Fibroblast of skin of abdomen (primary cell): ENCODE measurements at regions not wholly inside any gene's neighbourhood (a gene's known extent, or its start where the extent isn't known, plus 50 kb on each side); places are given as distances from the start of the nearest gene placed in this dataset.

ENCODE experiments used
- DNase-seq: peaks from one replicate; pipeline ENCODE4 v3.0.0-alpha.2; 2013

DNA sequence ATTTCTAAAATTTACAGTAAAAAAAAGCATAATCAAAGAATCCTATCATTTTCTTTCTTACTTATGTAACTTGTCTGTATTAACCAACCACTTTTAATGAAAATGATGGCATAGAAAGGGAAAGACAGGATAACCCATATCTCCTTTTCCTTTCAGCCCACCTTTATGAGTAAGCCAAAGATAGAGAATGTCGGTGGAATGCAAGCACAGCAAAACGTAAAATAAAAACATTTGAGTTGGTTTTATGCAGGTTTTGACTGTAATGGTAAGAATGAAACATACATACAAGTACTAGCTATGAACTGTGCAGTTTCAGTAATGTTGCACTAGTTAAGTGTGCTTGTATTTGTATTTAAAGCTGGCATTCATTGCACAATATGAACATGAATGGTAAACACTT lies 360.3 kb downstream of the FOXG1 start:
- DNase-seq, result no peak

DNA sequence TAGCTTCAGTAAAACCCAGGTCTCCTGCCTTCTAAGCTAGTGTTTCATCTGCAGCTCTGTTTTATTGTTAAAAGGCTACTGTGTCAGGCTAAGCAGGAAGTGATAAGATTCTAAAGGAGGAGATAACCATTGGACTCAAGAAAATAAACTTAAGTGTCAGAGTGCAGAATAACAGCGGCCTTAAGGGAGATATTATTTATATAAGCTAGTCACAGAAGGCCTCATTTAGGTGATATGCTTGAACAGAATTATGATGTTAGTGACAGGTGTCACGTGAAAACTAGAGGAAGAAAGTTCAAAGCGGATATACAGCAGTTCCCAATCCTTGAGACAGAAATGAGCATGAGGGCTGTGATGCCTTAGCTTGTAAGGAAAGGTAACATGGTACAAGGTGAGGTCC lies 373.4 kb downstream of the FOXG1 start:
- DNase-seq, result no peak

DNA sequence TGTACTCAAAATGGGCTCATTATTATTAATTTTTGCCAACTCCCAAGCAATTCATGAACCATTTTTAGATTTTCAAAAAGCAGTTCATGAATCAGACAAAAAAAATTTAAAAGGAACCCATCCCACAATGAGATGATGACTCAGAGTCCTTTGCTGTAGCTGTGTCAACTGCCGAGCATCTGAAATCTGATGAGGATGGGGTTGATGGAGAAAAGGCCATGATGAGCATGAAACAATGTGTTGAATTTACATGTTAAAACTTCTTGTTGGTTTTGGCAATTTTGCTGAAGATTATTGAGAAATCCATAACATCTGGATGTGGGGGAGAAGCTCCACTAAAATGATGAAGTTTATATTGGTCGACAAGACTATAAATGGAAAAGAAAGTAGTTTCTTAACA lies 378.0 kb downstream of the FOXG1 start:
- DNase-seq, result peak; percentile 98

DNA sequence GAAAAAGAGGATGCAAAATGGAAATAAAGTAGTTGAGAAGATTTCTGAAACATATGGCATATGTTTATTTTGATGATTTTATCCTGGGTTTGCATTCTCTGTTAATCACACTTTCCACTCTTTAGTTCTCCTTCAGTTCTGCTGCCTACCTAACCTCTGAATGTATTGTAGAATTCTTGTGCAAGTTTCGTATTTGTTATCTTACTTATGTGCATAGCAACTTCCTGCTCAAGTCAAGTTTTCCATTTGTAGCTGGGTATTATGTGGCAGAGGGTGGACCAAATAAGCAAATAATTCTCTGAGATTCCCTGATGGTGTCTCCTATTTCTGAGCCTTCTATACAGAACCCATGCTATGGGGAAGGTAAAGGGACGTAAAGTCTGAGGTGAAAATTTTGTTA lies 381.6 kb downstream of the FOXG1 start:
- DNase-seq, result no peak

DNA sequence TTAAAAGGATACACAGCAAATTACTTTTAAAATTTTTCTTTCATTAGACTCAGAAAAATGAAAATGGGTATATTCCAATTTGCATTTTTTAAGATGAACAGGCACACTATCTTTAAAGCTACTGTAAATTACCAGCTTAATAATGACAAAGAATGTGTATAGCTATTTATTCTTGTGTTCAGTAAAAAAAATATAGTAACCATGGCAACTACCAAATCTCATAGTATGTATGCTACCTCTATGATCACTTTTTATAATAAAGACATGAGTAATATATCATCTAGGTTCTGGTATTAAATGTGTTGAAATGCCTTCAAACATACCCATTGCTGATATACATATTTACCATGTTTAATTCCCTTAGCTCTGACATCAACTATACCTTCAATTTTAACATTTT lies 383.2 kb downstream of the FOXG1 start:
- DNase-seq, result no peak

DNA sequence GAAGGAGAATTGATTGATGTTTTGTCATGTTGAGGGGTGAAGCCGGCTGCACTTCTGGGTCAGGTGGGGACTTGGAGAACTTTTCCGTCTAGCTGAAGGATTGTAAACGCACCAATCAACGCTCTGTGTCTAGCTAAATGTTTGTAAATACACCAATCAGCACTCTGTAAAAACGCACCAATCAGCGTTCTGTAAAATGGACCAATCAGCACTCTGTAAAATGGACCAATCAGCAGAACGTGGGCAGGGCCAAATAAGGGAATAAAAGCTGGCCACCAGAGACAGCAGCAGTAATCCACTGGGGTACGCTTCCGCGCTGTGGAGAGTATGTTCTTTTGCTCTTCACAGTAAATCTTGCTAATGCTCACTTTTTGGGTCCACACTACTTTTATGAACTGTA lies 384.1 kb downstream of the FOXG1 start:
- no peak for DNase-seq

DNA sequence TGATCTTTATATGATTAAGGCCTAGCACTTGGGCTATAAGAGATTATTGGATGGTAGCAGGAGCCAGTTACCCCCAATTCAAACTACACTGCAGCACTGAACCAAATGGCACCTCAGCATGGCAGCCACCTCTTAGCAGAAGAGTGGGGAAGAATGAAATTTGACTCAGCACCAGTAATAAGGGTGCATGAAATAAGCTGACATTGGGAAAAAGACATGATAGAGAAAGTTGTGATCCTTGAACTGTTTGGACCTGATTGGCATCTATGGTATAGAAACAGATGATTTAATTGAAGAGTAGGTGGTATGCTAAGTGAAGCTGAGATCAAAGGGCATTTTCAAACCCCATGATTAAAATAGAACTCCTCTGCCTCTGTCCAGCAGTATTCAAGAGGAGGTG lies 389.5 kb downstream of the FOXG1 start:
- DNase-seq, result no peak

DNA sequence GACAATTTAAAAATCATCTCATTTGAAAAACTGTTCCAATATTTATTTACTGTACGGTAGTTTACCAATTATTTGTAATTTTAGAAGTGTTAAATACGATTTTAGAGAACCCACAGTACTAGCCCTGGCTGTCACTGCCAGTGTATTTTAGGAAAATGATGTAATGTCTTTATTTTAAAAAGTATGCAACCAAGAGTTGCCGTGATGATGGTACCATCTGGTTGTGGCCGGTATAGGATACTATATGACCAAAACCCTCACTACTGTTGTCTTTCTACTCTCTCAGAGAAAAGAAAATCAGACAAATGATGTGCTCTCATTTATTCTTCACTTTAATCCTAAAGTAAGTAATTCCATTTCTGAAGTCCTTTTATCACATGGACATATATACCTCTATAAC lies 395.0 kb downstream of the FOXG1 start:
- no peak for DNase-seq

DNA sequence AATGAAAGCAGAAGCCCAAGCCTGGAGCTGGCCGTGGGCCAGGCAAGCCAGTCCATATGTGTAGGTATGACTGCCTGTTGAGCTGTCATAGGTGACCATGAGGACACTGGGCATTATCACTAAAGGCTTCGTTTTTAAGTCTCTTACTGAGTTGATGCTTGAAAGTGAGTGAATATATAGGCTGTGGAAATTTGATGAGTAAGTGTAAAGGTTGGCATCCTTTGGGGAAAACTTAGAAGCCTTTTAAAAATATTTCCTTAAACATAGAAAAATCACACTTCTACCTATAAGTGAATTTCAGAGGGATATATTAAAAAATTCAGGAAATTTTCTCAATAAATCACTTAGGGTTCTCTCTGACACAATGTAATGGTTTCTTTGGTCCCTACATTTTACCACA lies 396.5 kb downstream of the FOXG1 start:
- no peak for DNase-seq

DNA sequence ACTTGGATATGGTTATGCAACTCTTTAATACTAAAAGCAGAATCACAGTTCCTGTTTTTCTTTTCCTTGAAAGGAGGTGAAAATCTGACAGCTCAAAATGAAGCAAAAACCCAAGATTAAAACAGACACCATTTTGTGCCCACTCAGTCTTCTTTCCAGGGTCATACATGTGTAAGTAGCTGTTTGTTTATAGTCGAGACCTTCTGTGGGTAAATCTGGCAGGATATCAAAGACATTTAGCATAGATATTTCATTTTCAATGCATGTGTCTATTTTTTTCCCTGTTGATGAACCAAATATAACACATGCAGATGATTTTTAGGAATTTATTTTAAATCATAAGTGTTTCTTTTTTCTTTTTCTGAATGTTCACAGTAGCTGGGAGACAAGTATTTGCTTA lies 398.8 kb downstream of the FOXG1 start:
- DNase-seq, result no peak

DNA sequence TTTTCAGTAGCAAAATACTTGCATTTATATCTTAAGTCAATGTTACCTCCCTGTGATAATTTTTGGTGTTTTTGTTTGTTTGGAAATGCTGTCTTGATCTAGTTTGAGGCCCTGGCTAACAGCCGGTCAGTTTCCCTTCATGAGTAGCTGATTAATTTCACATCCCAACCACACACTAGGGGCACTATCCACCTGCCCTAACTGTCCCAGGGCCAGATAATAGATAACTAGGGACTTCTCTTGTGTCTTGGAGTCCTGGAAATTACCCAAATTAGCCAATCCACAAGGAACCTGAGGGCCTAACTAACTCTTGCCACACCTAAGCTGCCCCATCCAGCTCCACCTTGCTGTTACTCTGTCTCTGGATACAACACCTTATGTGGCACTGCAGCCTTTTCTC lies 399.9 kb downstream of the FOXG1 start:
- DNase-seq, result no peak

DNA sequence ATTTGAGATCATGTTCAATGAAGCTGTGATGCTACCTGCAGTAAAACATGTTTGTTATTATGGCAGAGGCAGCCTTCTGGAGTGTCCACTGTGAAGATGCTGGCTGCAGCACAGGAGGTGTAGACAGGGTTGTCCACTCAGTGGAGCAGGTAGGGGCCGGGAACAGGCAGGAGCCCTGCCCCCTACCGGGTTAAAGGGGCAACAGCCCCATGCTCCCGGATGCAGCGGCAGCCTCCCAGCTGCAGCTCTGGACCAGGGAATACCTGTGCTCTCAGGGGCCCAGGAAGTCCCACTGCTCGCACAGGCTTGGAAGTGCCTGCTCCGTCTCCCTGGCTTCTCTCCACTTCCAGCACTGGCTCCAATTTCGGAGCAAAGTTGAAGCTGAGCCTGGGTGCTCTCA lies 401.6 kb downstream of the FOXG1 start:
- no peak for DNase-seq

DNA sequence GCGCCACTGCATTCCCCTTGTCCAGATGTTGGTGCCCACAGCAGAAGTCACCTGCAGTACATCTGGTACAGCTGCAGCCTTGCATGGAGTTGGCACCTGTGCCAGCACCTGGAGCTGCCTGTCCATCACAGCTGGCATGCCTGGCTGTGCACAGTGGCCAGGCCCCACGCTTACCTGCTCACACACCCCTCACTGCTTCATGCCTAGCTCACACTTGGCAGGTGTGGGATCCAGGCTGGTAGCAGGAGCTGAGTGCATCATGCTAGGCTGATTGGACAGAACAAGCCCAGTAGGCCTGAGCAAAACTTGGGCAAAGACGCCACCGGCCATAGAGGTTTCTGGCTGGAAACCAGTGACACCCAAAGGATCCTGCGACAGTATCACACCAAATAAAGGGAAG lies 402.8 kb downstream of the FOXG1 start:
- DNase-seq, result no peak

DNA sequence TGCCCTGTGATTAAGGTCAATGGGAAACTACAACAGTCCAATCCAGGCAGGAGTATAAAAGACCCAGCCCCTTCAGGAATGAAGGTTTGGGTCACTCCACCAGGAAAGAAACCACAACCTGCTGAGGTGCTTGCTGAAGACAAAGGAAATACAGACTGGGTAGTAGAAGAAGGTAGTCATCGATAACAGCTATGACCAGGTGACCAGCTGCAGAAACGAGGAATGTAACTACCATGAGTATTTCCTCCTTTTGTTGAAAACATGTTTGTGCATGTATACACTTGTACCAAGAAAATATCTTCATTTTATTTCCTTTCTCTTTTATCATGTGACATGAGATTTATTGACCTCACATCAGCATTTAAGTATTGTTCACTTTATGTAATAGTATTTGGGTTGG lies 409.1 kb downstream of the FOXG1 start:
- DNase-seq, result no peak

DNA sequence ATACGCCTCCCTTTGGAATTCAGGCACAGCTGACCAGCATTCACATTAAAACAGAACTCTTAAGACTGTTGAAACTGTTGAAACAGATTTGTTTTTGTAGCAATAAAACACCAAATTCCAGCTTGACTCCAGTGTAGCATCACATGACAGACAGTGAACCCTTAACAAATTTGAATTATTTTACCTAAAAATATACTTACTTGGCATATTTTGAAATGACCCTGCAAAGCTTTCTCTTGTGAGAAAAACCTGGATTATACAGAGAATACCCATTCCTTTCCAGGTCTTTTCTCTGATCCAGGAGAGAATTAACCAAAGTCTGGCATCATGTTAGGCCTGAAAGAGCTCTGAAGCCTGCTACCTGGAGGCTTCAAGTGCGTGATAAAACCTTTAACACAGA lies 410.3 kb downstream of the FOXG1 start:
- DNase-seq, result no peak

DNA sequence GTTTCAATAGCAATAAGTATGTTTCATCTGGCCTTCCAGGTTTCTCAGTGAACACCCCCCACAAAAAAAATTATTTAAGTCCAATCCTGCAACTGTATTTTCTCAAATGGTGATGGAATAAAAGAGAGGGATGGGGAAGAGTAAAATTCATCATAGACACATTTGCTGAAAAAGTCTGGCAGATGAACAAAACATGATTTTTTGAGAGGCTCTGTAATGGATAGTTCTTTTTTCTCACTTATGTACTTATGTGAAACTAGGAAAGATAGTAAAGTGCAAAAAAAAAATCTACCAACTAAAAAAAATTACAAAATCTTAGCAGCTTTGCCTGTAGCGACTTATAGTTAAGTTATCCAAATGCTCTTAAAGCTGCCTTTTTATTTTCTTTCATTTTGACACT lies 412.4 kb downstream of the FOXG1 start:
- no peak for DNase-seq

DNA sequence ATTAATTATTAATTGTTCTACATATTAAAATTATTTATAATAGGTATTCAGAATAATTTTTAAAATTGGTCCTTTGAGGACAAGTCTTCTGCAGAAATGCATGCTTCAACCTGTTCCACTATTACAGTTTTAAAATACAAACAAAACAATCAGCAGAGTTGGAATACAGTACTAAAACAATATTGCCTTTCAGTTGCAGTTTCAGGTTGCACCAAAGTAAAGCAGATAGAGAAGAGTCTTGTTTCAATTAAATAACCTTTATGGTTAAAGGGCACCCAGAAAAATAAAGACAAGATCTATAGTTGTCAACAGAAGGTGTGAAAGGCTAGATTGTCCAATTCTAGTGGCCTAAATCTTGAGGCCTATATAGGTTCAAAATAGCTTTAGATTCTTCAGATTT lies 424.5 kb downstream of the FOXG1 start:
- no peak for DNase-seq

DNA sequence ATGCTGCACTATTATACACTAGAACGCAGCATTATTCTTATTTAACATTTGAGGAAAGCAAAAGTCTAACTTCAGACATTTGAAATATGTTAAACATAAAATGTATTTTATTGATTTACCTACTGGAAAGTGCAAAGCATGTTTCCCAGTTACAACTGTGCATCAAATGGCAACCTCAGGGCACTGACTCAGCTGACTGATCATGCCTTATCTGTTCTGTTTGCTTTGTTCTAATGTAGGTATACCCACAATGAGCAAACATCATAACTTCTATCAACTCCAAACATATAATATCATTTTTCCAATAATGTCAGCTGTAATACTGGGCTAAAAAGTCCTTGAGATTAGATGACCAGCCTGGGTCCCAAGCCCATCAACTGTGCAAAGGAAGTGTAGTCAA lies 431.0 kb downstream of the FOXG1 start:
- DNase-seq, result no peak

DNA sequence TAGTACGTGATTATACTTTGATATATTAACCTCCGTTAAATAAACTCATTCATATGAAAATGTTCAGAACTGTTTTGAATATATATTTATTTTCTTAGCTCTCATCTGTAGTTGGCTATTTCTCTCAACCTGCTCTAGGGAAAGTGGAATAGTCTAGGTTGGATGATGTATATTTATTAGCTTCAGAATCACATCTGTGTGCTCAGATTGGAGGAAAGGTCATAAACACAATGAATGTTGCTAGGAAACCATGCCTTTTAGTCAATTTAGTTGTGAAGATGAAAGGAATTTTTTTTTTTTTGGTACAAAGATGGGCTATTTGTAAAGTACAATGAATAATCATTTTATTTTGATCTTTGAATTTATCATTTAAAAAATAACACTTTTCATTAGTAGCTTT lies 439.1 kb downstream of the FOXG1 start:
- no peak for DNase-seq

DNA sequence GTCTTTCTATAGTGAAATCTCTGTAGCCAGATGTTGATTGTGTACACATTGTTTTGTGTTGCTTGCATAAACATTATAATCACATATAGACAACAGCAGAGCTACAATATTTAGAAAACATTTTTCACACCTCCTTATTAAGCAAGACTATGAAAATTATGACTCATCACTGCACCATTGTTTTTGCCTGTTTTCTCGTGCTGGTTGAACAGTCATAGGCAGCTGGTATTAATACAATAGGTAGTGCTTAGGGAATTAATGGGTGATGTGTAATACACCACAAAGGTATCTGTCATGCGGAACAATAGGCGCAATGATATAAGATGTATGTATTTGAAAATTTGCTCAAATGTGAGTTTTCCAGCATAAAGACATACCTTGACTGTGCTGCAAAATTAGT lies 449.3 kb downstream of the FOXG1 start:
- DNase-seq, result peak; percentile 27

DNA sequence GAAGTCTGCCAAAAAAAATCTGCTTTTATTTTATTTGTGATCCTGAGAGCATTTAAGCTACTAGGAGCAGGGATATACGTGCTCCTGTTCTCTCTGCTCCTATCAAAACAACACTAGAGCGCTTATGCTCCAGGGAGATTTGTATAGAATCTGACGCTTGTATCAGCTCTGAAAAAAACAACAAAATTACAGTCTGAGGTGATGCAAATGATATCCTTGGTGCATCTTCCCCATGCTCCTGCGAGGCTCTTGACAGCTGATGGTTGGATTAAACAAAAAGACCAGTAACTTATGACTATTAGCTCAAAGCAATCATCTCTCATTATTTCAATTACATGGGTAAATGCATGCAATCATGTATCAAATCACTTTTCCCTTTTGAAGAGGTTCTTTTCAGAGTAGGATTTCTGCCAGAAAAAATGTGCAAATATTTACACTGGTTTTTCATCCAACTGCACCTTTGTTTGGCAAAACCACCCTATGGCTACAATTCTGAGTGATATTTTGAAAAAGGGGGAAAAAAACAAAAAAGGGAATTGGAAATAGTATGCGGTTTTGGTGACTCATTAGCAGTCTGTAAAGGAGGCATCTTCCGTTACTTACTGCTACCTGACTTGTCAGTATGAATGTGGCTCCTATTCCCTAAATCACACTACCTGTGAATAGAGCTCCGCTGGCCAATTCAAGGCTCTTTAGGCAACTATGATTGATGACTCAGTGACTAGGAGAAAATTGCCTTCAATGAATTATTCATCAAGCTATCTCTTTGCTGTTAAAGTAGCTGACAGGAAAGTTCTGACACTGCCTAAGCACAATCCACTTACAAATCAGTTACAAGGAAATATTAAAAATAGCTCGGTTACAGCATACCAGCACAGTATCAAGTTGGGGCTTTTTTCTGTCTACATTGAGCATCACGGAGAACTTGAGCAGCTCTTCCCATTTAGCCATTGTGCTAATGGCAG lies 450.0 kb downstream of the FOXG1 start:
- DNase-seq, result peak; percentile 3

DNA sequence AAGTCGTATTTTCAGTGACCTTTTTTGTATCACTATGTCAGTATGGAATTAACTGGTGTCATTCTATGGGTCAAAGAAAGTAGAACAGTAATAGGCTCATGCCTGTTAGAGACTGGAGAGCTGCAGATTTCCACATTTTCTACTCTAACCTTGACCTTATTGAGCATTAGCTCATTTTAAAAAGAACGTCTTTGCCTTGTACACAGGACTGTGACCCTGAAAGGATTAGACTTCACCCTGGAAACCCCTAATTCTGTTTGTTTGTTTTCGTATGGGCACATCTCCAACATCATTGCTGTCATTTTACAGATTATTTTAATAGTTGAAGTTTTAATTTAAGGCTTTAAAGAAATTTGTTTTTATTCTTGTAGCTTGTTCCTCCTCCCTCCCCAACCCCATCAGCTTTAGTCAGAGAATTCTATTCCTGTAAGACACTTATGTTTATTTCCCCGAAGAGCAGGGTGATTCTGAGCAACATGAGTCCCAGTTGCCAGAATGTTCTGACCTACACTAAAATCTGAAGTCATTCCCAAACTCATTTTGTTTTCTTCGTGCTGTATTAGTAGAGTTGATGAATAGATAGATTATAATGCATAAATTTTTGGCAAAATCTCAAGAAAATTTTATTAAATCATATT lies 451.3 kb downstream of the FOXG1 start:
- DNase-seq, result no peak

DNA sequence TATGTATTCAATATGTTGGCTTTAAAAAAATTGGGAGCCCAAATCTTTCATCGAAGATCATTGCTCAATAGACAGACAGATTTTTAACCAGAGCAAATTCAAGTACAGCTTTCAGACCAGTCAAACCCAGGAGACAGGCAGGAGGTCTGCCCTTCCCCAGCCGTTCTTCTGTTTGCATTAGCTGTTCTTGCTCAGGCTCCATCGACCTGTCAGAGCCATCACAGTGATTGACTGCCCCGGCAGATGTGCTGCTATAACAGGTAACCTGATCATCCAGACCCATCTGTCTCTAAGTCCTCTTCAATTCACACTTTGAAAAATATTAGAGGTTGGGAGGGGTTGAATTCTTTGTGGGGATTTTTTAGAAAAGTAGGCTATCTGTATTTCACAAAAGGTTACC lies 453.5 kb downstream of the FOXG1 start:
- no peak for DNase-seq

DNA sequence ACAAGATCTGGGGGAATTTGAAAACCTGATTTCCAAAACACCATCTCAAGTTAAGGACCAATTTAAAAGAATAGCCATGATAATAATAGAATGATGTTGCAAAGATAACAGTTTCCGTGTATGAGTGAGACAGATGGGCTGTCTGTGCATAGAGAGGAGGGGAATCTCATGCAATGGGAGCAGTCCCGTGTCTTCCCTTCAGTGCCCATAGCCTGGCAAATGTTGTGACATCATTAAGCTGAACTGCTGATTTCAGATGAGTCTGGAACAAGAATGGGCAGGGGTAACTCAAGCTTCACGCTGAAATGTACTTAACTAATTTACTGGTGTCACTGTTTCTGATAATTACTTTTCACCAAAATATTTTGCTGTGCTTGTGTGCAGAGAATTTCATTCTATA lies 454.0 kb downstream of the FOXG1 start:
- no peak for DNase-seq
